Mucosa of rectum (tissue), 2 donors: ENCODE measurements at regions not wholly inside any gene's neighbourhood (a gene's known extent, or its start where the extent isn't known, plus 50 kb on each side); places are given as distances from the start of the nearest gene placed in this dataset.
"Not testable (repeated sequence)": the region's sequence is repeated elsewhere in the genome, so short reads cannot be mapped to it uniquely, and the experiment has no call there.

Experiments
- H3K27ac ChIP-seq, 2 donors: one replicate each; pipeline ENCODE4 v1.7.0; 2013; ENCODE audit warnings: inconsistent platforms in 2 of 2, low read depth in 2 of 2, low read length in 2 of 2
- H3K27me3 ChIP-seq, 2 donors: one replicate each; pipeline ENCODE4 v1.7.0; 2013; ENCODE audit warnings: low read length in 2 of 2; ENCODE audit not compliant: control insufficient read depth in 2 of 2, insufficient read depth in 2 of 2
- H3K36me3 ChIP-seq, 2 donors: one replicate each; pipeline ENCODE4 v1.7.0; 2013; ENCODE audit warnings: low read length in 2 of 2; ENCODE audit not compliant: control insufficient read depth in 2 of 2, insufficient read depth in 2 of 2
- H3K4me1 ChIP-seq, 2 donors: one replicate each; pipeline ENCODE4 v1.7.0; 2013; ENCODE audit warnings: low read length in 2 of 2, mild to moderate bottlenecking in 1 of 2; ENCODE audit not compliant: control insufficient read depth in 2 of 2, insufficient read depth in 2 of 2
- H3K4me3 ChIP-seq, 2 donors: one replicate each; pipeline ENCODE4 v1.7.0; 2013; ENCODE audit warnings: low read length in 2 of 2
- H3K9ac ChIP-seq, 2 donors: one replicate each; pipeline ENCODE4 v1.7.0; 2013; ENCODE audit warnings: low read length in 2 of 2, low read depth in 1 of 2, mild to moderate bottlenecking in 1 of 2
- H3K9me3 ChIP-seq, 2 donors: one replicate each; pipeline ENCODE4 v1.7.0; 2013; ENCODE audit warnings: low read length in 2 of 2; ENCODE audit not compliant: control insufficient read depth in 2 of 2
- donor health status: healthy.
- donor health status: Normal muscosa, but diverticular disease.

DNA sequence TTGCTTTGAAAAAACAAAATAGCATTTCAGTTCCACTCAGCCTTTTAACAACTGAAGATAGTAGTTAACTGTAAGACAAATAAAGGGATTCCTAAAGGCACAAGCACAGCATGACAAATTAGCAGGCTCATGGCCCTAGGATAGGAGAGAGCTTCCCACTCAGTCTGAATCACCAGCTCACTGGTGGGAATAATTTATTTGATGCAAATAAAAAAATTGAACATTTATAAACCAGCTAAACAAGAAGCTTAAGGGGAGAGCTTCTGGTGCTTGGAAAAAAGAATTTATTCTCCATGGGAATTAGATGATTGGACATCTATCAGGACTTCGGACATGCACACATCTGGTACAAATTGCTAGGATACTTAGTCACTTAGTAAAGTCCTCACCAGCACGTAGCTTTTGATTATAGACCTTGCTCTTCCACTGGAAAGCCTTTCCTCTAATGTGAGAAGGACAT is 294.1 kb upstream of the TNC start:
- Histone ChIP-seq H3K27ac (no peak overlapping the region), H3K9me3 (no peaks in the 10 kb centered on the region), H3K4me1 (peaks cover 3 to 9% of the 10 kb centered on the region in 2 donors), H3K9ac (no peak overlapping the region), H3K4me3 (no peak overlapping the region), H3K36me3 (no peaks in the 10 kb centered on the region), H3K27me3 (no peaks in the 10 kb centered on the region)

GRCh38 chr9:115412656-115413055 is 294.7 kb upstream of the TNC start:
- Histone ChIP-seq H3K27me3 (no peaks in the 10 kb centered on the region), H3K27ac (no peak overlapping the region), H3K4me3 (no peak overlapping the region), H3K9ac (no peak overlapping the region), H3K36me3 (no peaks in the 10 kb centered on the region), H3K9me3 (no peaks in the 10 kb centered on the region), H3K4me1 (peaks cover 3 to 9% of the 10 kb centered on the region in 2 donors)

DNA sequence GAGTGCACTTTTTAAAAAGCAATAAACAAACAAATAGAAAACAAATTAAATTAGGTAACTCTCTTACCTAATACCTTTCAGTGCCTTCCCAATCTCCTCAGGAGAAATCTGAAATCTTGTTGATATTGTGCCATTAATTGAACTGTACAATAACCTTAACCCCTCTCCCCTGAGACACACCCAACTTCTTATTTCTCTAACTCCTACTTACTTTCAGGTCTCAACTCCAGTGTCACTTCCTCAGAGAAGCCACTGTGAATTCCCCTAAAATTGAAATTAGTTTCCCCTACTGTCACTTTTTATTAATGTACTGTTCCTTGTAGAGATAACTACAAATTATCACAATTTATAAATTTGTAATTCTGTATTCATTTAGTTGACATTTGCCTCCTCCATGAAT is 295.3 kb upstream of the TNC start:
- H3K9ac ChIP-seq: no peak overlapping the region
- H3K36me3 ChIP-seq: no peaks in the 10 kb centered on the region
- no peak overlapping the region for H3K4me3 ChIP-seq
- H3K4me1 ChIP-seq: peaks cover 3 to 9% of the 10 kb centered on the region in 2 donors
- no peaks in the 10 kb centered on the region for H3K9me3 ChIP-seq
- no peaks in the 10 kb centered on the region for H3K27me3 ChIP-seq
- H3K27ac ChIP-seq: no peak overlapping the region

DNA sequence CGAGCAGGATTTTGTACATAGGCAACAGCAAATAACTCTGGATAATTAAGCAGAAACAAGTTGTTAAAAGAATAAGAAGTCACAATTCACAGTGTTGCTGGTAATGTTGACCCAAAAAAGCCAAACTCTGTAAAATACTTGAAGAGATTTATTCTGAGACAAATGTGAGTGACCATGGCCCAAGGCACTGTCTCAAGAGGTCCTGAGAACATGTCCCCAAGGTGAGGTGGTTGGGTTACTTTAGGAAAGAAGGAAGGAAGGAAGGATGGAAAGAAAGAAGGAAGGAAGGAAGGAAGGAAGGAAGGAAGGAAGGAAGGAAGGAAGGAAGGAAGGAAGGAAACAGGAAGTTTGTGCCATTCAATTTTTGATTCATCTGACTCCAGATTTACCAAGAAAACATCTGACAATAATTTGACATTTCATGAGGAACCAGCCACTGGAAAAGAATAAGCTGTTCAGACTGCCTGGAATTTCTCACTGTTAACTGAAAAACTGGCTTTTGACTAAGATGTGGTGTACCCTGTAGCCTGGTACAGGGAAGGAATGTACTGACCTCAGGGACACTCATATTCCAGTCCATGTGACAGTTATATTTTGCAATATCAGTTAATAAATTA is 295.9 kb upstream of the TNC start:
- no peak overlapping the region for H3K27ac ChIP-seq
- peaks cover 3 to 9% of the 10 kb centered on the region in 2 donors for H3K4me1 ChIP-seq
- H3K9me3 ChIP-seq: no peaks in the 10 kb centered on the region
- H3K27me3 ChIP-seq: no peaks in the 10 kb centered on the region
- no peak overlapping the region for H3K4me3 ChIP-seq
- no peak overlapping the region for H3K9ac ChIP-seq
- H3K36me3 ChIP-seq: no peaks in the 10 kb centered on the region

DNA sequence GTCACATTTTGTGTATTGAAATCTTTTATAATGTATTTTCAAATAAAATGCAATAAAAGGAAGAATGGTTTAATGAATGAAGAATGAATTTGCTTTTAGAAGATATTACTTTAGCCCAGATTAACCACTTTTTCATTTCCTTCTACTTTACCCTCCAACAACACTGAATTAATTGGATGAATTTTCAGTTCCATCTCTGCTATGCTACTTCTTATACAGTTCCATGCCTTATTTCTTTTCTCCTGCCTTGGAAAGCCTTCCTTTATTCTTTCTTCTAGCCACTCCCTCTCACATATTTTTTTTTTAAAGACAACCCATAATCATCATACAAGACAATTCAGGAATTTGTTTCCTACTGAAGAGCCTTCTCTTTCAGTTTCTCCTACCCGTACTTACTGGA is 296.6 kb upstream of the TNC start:
- Histone ChIP-seq H3K27me3 (no peaks in the 10 kb centered on the region), H3K9me3 (no peaks in the 10 kb centered on the region), H3K27ac (no peak overlapping the region), H3K9ac (no peak overlapping the region), H3K4me3 (no peak overlapping the region), H3K36me3 (no peaks in the 10 kb centered on the region), H3K4me1 (peaks cover 3 to 9% of the 10 kb centered on the region in 2 donors)

DNA sequence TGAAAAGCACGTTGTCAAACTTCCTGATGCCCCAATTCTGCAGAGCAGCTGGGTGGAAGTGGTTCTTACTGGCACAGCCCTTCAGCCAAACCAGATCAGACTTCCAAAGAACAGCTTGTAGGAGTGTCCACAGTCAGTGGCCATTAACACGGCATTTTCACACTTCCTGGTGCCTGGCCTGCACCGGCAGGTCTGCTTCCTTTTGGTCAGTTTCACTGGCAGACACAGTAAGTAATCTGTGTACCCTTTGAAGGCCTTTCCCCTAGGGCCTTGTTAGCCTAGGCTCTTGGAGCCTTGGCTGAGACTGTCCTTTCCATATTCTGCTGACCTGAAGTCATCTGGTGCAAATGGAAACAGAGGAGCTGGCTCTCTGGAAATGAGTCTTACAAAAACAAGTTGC is 297.5 kb upstream of the TNC start:
- Histone ChIP-seq H3K9me3 (peaks cover 0 to under 1% of the 10 kb centered on the region in 2 donors), H3K27ac (no peak overlapping the region), H3K4me1 (peaks cover 3 to 9% of the 10 kb centered on the region in 2 donors), H3K9ac (no peak overlapping the region), H3K4me3 (no peak overlapping the region), H3K36me3 (no peaks in the 10 kb centered on the region), H3K27me3 (no peaks in the 10 kb centered on the region)

GRCh38 chr9:115416299-115416698 is 298.3 kb upstream of the TNC start:
- no peak overlapping the region for H3K4me3 ChIP-seq
- no peaks in the 10 kb centered on the region for H3K36me3 ChIP-seq
- no peaks in the 10 kb centered on the region for H3K27me3 ChIP-seq
- H3K9me3 ChIP-seq: peaks cover 0 to 4% of the 10 kb centered on the region in 2 donors
- peaks cover 3 to 9% of the 10 kb centered on the region in 2 donors for H3K4me1 ChIP-seq
- no peak overlapping the region for H3K9ac ChIP-seq
- H3K27ac ChIP-seq: no peak overlapping the region

- H3K27me3 ChIP-seq, H3K9me3 ChIP-seq, H3K36me3 ChIP-seq, H3K27ac ChIP-seq, H3K9ac ChIP-seq, H3K4me1 ChIP-seq, H3K4me3 ChIP-seq: not testable (repeated sequence)
Observed at GRCh38 chr9:115418181-115418580, 300.2 kb upstream of the TNC start.

GRCh38 chr9:115422932-115423440 is 305.0 kb upstream of the TNC start:
- no peak overlapping the region for H3K4me3 ChIP-seq
- H3K9me3 ChIP-seq: peaks cover 0 to 8% of the 10 kb centered on the region in 2 donors
- H3K9ac ChIP-seq: no peak overlapping the region
- H3K27me3 ChIP-seq: no peaks in the 10 kb centered on the region
- H3K27ac ChIP-seq: no peak overlapping the region
- H3K4me1 ChIP-seq: no peaks in the 10 kb centered on the region
- no peaks in the 10 kb centered on the region for H3K36me3 ChIP-seq

- H3K9ac ChIP-seq: no peak overlapping the region
- no peaks in the 10 kb centered on the region for H3K4me1 ChIP-seq
- peaks cover 0 to 8% of the 10 kb centered on the region in 2 donors for H3K9me3 ChIP-seq
- no peaks in the 10 kb centered on the region for H3K36me3 ChIP-seq
- no peaks in the 10 kb centered on the region for H3K27me3 ChIP-seq
- no peak overlapping the region for H3K4me3 ChIP-seq
- H3K27ac ChIP-seq: no peak overlapping the region
Observed at GRCh38 chr9:115423646-115424045, 305.7 kb upstream of the TNC start.
